ENCODE measurements at regions not wholly inside any gene's neighbourhood (a gene's known extent, or its start where the extent isn't known, plus 50 kb on each side); places are given as distances from the start of the nearest gene placed in this dataset.

GRCh38 chr3:194906229-194906629 is 220.5 kb downstream of the FAM43A start:
- TF ChIP-seq SP2 (tag by site-specific recombination; IDR thresholded peaks at IDR 0.05) = no peak
- TF ChIP-seq CTCF (tag by site-specific recombination; IDR thresholded peaks at IDR 0.05) = no peak
- TF ChIP-seq REST (tag by site-specific recombination; IDR thresholded peaks at IDR 0.05) = no peak
- TF ChIP-seq SALL2 (tag by site-specific recombination; IDR thresholded peaks at IDR 0.05; ENCODE audit: borderline replicate concordance) = no peak
- TF ChIP-seq ZNF174 (tag by site-specific recombination; IDR thresholded peaks at IDR 0.05) = no peak
- TF ChIP-seq, protein P1, sequence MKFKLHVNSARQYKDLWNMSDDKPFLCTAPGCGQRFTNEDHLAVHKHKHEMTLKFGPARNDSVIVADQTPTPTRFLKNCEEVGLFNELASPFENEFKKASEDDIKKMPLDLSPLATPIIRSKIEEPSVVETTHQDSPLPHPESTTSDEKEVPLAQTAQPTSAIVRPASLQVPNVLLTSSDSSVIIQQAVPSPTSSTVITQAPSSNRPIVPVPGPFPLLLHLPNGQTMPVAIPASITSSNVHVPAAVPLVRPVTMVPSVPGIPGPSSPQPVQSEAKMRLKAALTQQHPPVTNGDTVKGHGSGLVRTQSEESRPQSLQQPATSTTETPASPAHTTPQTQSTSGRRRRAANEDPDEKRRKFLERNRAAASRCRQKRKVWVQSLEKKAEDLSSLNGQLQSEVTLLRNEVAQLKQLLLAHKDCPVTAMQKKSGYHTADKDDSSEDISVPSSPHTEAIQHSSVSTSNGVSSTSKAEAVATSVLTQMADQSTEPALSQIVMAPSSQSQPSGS (tag by site-specific recombination; IDR thresholded peaks at IDR 0.05; ENCODE audit: low read depth) = no peak
- TF ChIP-seq, protein P2, sequence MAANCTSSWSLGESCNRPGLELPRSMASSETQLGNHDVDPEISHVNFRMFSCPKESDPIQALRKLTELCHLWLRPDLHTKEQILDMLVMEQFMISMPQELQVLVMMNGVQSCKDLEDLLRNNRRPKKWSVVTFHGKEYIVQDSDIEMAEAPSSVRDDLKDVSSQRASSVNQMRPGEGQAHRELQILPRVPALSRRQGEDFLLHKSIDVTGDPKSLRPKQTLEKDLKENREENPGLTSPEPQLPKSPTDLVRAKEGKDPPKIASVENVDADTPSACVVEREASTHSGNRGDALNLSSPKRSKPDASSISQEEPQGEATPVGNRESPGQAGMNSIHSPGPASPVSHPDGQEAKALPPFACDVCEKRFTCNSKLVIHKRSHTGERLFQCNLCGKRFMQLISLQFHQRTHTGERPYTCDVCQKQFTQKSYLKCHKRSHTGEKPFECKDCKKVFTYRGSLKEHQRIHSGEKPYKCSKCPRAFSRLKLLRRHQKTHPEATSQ (tag by site-specific recombination; IDR thresholded peaks at IDR 0.05) = no peak
- TF ChIP-seq ZNF600 (tag by site-specific recombination; IDR thresholded peaks at IDR 0.05) = no peak
- TF ChIP-seq TCF7L2 (IDR thresholded peaks at IDR 0.05; ENCODE audit: borderline replicate concordance, low read depth, low read length) = no peak
- TF ChIP-seq ZNF501 (tag by site-specific recombination; IDR thresholded peaks at IDR 0.05) = no peak
- TF ChIP-seq, protein P3, sequence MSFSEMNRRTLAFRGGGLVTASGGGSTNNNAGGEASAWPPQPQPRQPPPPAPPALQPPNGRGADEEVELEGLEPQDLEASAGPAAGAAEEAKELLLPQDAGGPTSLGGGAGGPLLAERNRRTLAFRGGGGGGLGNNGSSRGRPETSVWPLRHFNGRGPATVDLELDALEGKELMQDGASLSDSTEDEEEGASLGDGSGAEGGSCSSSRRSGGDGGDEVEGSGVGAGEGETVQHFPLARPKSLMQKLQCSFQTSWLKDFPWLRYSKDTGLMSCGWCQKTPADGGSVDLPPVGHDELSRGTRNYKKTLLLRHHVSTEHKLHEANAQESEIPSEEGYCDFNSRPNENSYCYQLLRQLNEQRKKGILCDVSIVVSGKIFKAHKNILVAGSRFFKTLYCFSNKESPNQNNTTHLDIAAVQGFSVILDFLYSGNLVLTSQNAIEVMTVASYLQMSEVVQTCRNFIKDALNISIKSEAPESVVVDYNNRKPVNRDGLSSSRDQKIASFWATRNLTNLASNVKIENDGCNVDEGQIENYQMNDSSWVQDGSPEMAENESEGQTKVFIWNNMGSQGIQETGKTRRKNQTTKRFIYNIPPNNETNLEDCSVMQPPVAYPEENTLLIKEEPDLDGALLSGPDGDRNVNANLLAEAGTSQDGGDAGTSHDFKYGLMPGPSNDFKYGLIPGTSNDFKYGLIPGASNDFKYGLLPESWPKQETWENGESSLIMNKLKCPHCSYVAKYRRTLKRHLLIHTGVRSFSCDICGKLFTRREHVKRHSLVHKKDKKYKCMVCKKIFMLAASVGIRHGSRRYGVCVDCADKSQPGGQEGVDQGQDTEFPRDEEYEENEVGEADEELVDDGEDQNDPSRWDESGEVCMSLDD (tag by site-specific recombination; IDR thresholded peaks at IDR 0.05) = no peak
